Lower lobe of right lung (tissue), 2 donors: ENCODE measurements at regions not wholly inside any gene's neighbourhood (a gene's known extent, or its start where the extent isn't known, plus 50 kb on each side); places are given as distances from the start of the nearest gene placed in this dataset.

ENCODE experiments used
- ATAC-seq, 2 donors: fragments of 200-7000 bp; cut with Tn5 transposase; one replicate each; pipeline ENCODE4 v1.9.1; 2020 to 2022; ENCODE audit warnings: mild to moderate bottlenecking in 2 of 2, moderate library complexity in 2 of 2
- DNase-seq: peaks from one replicate; pipeline ENCODE4 v3.0.0-alpha.2; 2020
- H3K27ac ChIP-seq: fragments of 200-600 bp; one replicate; pipeline ENCODE4 v1.8.0; 2022
- H3K27me3 ChIP-seq: fragments of 200-600 bp; one replicate; pipeline ENCODE4 v1.8.0; 2022; ENCODE audit warnings: low read depth
- H3K36me3 ChIP-seq: fragments of 200-600 bp; one replicate; pipeline ENCODE4 v1.8.0; 2022; ENCODE audit warnings: mild to moderate bottlenecking
- H3K4me1 ChIP-seq: fragments of 200-600 bp; one replicate; pipeline ENCODE4 v1.8.0; 2022
- H3K4me3 ChIP-seq: fragments of 200-600 bp; one replicate; pipeline ENCODE4 v1.8.0; 2022; ENCODE audit warnings: mild to moderate bottlenecking
- H3K9me3 ChIP-seq: fragments of 200-600 bp; one replicate; pipeline ENCODE4 v1.8.0; 2022
- CTCF ChIP-seq: fragments of 200-600 bp; IDR thresholded peaks from one replicate; pipeline ENCODE4 v1.8.0; 2022; ENCODE audit warnings: antibody characterized with exemption, mild to moderate bottlenecking
- intact Hi-C: fragments of 100-400 bp; cut with DNase I; formaldehyde crosslinking; loops from one replicate; pipeline ENCODE4 v1.11.0; 2022
- donor health status: DM: no; HTN: yes; CAD: no; lungs with severe emphysema.

- no peaks in the 10 kb centered on the region for H3K4me1 ChIP-seq
- no peak overlapping the region for H3K4me3 ChIP-seq
- DNase-seq = no peak
- no peak for ATAC-seq
- intact Hi-C loops = no loop called here
- H3K27ac ChIP-seq = no peak overlapping the region
- no peaks in the 10 kb centered on the region for H3K27me3 ChIP-seq
- H3K36me3 ChIP-seq = no peaks in the 10 kb centered on the region
- TF ChIP-seq CTCF = no peak
- peaks cover 5% of the 10 kb centered on the region for H3K9me3 ChIP-seq
Measured at GRCh38 chr10:122767621-122768388, 68.2 kb upstream of the C10orf120 start.

DNA sequence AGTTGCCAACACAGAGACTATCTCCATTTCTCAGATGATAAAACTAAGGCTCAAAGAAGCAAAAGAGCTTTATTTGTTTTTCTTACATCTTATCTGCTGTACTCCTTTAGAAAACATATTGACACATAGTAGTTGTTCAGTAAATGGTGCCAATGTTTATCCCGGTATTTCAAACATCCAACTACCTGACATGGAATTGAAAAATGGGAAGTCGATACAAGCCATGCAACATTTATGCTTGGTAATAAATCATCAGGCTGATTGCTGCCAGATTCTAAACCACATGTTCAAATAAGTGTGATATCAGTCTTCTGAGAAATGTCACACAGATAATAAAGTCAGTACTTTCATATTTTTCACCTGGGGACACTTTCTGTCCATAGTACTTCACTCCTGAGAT lies 65.8 kb upstream of the C10orf120 start:
- ATAC-seq (no peak), DNase-seq (no peak)
- intact Hi-C loops = no loop called here
- no peaks in the 10 kb centered on the region for H3K27me3 ChIP-seq
- no peak for TF ChIP-seq CTCF
- H3K4me1 ChIP-seq = no peaks in the 10 kb centered on the region
- no peak overlapping the region for H3K27ac ChIP-seq
- H3K9me3 ChIP-seq = peaks cover 15% of the 10 kb centered on the region
- H3K4me3 ChIP-seq = no peak overlapping the region
- no peaks in the 10 kb centered on the region for H3K36me3 ChIP-seq

- H3K36me3 ChIP-seq = no peaks in the 10 kb centered on the region
- no peaks in the 10 kb centered on the region for H3K4me1 ChIP-seq
- no peak overlapping the region for H3K4me3 ChIP-seq
- no peak for ATAC-seq
- H3K9me3 ChIP-seq = peaks cover 15% of the 10 kb centered on the region
- intact Hi-C loops = no loop called here
- no peaks in the 10 kb centered on the region for H3K27me3 ChIP-seq
- no peak overlapping the region for H3K27ac ChIP-seq
- DNase-seq = no peak
- no peak for TF ChIP-seq CTCF
Measured at GRCh38 chr10:122756656-122757055, 57.0 kb upstream of the C10orf120 start.

DNA sequence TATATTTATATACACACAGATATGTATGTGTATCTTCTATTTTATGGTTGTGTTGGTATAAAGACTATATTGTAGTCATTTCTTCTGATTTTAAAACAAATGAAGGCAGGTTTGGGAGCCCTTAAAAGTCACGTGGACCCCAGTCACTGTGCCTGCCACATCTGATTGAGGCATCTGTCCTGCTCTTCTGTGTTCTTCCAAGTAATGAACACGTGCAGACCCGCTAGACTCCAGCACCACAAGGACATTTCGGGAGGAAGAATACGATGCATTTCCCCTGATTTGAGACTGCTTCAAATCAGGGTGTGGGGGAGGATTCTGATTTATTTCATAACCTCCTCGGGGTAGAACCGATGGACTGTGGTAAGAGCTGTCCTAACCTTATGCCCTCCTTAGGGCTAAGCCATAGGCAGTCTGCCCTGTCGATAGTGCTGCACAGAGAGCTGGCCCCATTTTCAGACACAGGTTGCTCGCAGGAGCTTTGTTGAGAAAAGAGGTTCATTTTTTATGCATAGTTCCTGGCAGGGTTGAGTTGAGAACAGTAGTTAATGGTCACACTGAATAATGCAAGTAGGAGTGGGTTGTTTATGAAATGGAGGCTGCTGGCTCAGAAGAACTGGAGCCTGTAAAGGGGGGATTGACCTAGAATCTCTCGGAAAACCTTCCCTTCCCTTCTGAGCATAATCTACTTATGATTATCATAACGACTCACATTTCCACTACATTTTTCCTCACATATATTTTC lies 55.0 kb upstream of the C10orf120 start:
- H3K27ac ChIP-seq = no peak overlapping the region
- ATAC-seq (no peak), DNase-seq (no peak)
- H3K4me1 ChIP-seq = no peaks in the 10 kb centered on the region
- H3K27me3 ChIP-seq = no peaks in the 10 kb centered on the region
- no peak for TF ChIP-seq CTCF
- intact Hi-C loops = no loop called here
- H3K4me3 ChIP-seq = no peak overlapping the region
- H3K9me3 ChIP-seq = peaks cover 13% of the 10 kb centered on the region
- no peaks in the 10 kb centered on the region for H3K36me3 ChIP-seq

DNA sequence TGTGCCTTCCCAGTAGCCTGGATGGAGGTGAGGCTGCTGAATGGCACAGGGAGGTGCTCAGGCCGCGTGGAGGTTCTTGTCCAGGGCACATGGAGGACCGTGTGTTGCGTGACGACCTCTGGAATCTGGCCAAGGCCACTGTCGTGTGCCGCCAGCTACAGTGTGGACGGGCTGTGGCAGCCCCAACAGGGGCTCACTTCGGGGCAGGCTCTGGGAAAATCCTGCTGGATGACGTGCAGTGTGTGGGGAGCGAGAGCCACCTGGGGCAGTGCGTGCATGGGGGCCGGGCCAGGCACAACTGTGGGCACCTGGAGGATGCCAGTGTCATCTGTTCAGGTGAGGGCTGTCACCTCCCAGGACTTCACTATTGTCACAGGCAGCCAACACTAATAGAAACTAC lies 50.2 kb upstream of the C10orf120 start:
- ATAC-seq (peak in 1 of 2 donors; percentile 21), DNase-seq (no peak)
- Histone ChIP-seq H3K27me3 (no peaks in the 10 kb centered on the region), H3K36me3 (no peaks in the 10 kb centered on the region), H3K9me3 (no peaks in the 10 kb centered on the region), H3K4me1 (no peaks in the 10 kb centered on the region), H3K27ac (no peak overlapping the region), H3K4me3 (no peak overlapping the region)
- intact Hi-C loops = no loop called here
- no peak for TF ChIP-seq CTCF
